ENCODE measurements at regions not wholly inside any gene's neighbourhood (a gene's known extent, or its start where the extent isn't known, plus 50 kb on each side); places are given as distances from the start of the nearest gene placed in this dataset.

- Histone ChIP-seq H3K4me3 (ENCODE audit: control extremely low read depth in 1 of 5, extremely low read depth in 1 of 5, insufficient read depth in 1 of 5, low read depth in 2 of 5, low read length in 4 of 5) (no peak overlapping the region), H2AFZ (ENCODE audit: insufficient read depth, low read depth, low read length, poor library complexity, severe bottlenecking) (no peak overlapping the region), H3K27me3 (replicated peaks in 1 of 4; ENCODE audit: control extremely low read depth in 1 of 4, control insufficient read depth in 3 of 4, insufficient read depth in 4 of 4, low read length in 3 of 4) (no peaks in the 10 kb centered on the region), H3K9ac (ENCODE audit: low read length) (no peak overlapping the region), H3K9me3 (ENCODE audit: control extremely low read depth in 1 of 3, control insufficient read depth in 2 of 3, insufficient read depth in 1 of 3, low read length in 2 of 3) (peaks cover 0 to 3% (median 1%) of the 10 kb centered on the region in 3 donors), H3K36me3 (replicated peaks in 1 of 2; ENCODE audit: control extremely low read depth in 1 of 2, control insufficient read depth in 1 of 2, extremely low read depth in 1 of 2, insufficient read depth in 2 of 2, low read length in 1 of 2) (no peaks in the 10 kb centered on the region), H4K20me1 (ENCODE audit: control insufficient read depth, insufficient read depth, low read length, poor library complexity, severe bottlenecking) (no peaks in the 10 kb centered on the region), H3K4me2 (replicated peaks; ENCODE audit: low read depth, low read length, poor library complexity, severe bottlenecking) (no peak overlapping the region), H3K79me2 (ENCODE audit: control insufficient read depth, insufficient read depth, low read length) (no peaks in the 10 kb centered on the region), H3K4me1 (ENCODE audit: control insufficient read depth in 2 of 2, insufficient read depth in 2 of 2, low read length in 2 of 2) (no peaks in the 10 kb centered on the region), H3K27ac (ENCODE audit: low read length in 2 of 2) (no peak overlapping the region)
- no peak overlapping the region for H3K4me3 Mint-ChIP-seq
- WGBS (ENCODE audit: insufficient coverage), result no CpG with 5 or more reads among the region's 5 CpGs
- ATAC-seq (ENCODE audit: low read depth), result no peak
- TF ChIP-seq EZH2 (IDR thresholded peaks at IDR 0.05; ENCODE audit: borderline replicate concordance, insufficient read depth, low read depth, low read length, poor library complexity, severe bottlenecking), result no peak
- no peak for TF ChIP-seq CTCF (IDR thresholded peaks at IDR 0.05)
- H3K27ac Mint-ChIP-seq, result no peak overlapping the region
- no peaks in the 10 kb centered on the region for H3K9me3 Mint-ChIP-seq (ENCODE audit: insufficient read depth)
- H3K27me3 Mint-ChIP-seq, result peaks cover 15% of the 10 kb centered on the region
- H3K4me1 Mint-ChIP-seq, result no peaks in the 10 kb centered on the region
- DNase-seq, result no peak
- POLR2A ChIA-PET, result no interaction called here
- intact Hi-C loops (cut with micrococcal nuclease), result no loop called here
- CTCF ChIA-PET, result no interaction called here
Measured at GRCh38 chr4:158964114-158964727, 138.7 kb upstream of the RAPGEF2 start.

GRCh38 chr4:158964728-158965124 lies 138.2 kb upstream of the RAPGEF2 start:
- no peak overlapping the region for H3K4me3 Mint-ChIP-seq
- H3K27me3 Mint-ChIP-seq, result peaks cover 15% of the 10 kb centered on the region
- no peak overlapping the region for H3K27ac Mint-ChIP-seq
- H3K9ac ChIP-seq (ENCODE audit: low read length), result no peak overlapping the region
- H3K36me3 ChIP-seq (replicated peaks in 1 of 2; ENCODE audit: control extremely low read depth in 1 of 2, control insufficient read depth in 1 of 2, extremely low read depth in 1 of 2, insufficient read depth in 2 of 2, low read length in 1 of 2), result no peaks in the 10 kb centered on the region
- H2AFZ ChIP-seq (ENCODE audit: insufficient read depth, low read depth, low read length, poor library complexity, severe bottlenecking), result no peak overlapping the region
- TF ChIP-seq EZH2 (IDR thresholded peaks at IDR 0.05; ENCODE audit: borderline replicate concordance, insufficient read depth, low read depth, low read length, poor library complexity, severe bottlenecking) (no peak), CTCF (IDR thresholded peaks at IDR 0.05) (no peak)
- H3K79me2 ChIP-seq (ENCODE audit: control insufficient read depth, insufficient read depth, low read length), result no peaks in the 10 kb centered on the region
- intact Hi-C loops (cut with micrococcal nuclease), result no loop called here
- POLR2A ChIA-PET, result no interaction called here
- H4K20me1 ChIP-seq (ENCODE audit: control insufficient read depth, insufficient read depth, low read length, poor library complexity, severe bottlenecking), result no peaks in the 10 kb centered on the region
- H3K4me3 ChIP-seq (ENCODE audit: control extremely low read depth in 1 of 5, extremely low read depth in 1 of 5, insufficient read depth in 1 of 5, low read depth in 2 of 5, low read length in 4 of 5), result no peak overlapping the region
- H3K27ac ChIP-seq (ENCODE audit: low read length in 2 of 2), result no peak overlapping the region
- H3K27me3 ChIP-seq (replicated peaks in 1 of 4; ENCODE audit: control extremely low read depth in 1 of 4, control insufficient read depth in 3 of 4, insufficient read depth in 4 of 4, low read length in 3 of 4), result no peaks in the 10 kb centered on the region
- no peaks in the 10 kb centered on the region for H3K9me3 Mint-ChIP-seq (ENCODE audit: insufficient read depth)
- H3K4me1 ChIP-seq (ENCODE audit: control insufficient read depth in 2 of 2, insufficient read depth in 2 of 2, low read length in 2 of 2), result no peaks in the 10 kb centered on the region
- ATAC-seq (ENCODE audit: low read depth) (no peak), DNase-seq (no peak)
- H3K9me3 ChIP-seq (ENCODE audit: control extremely low read depth in 1 of 3, control insufficient read depth in 2 of 3, insufficient read depth in 1 of 3, low read length in 2 of 3), result peaks cover 0 to 3% (median 1%) of the 10 kb centered on the region in 3 donors
- H3K4me1 Mint-ChIP-seq, result no peaks in the 10 kb centered on the region
- H3K4me2 ChIP-seq (replicated peaks; ENCODE audit: low read depth, low read length, poor library complexity, severe bottlenecking), result no peak overlapping the region
- WGBS (ENCODE audit: insufficient coverage), result no CpG with 5 or more reads among the region's 1 CpG
- CTCF ChIA-PET, result no interaction called here

Measured in B cell (primary cell).